ENCODE measurements at regions not wholly inside any gene's neighbourhood (a gene's known extent, or its start where the extent isn't known, plus 50 kb on each side); places are given as distances from the start of the nearest gene placed in this dataset.

- TF ChIP-seq CTCF (IDR thresholded peaks at IDR 0.05): no peak
- no peak for TF ChIP-seq POLR2A (IDR thresholded peaks at IDR 0.05)
Observed at GRCh38 chr13:39881887-39882286, 226.4 kb downstream of the COG6 start.

All from right lobe of liver (tissue), 4 donors.